ENCODE measurements at regions not wholly inside any gene's neighbourhood (a gene's known extent, or its start where the extent isn't known, plus 50 kb on each side); places are given as distances from the start of the nearest gene placed in this dataset.

DNA sequence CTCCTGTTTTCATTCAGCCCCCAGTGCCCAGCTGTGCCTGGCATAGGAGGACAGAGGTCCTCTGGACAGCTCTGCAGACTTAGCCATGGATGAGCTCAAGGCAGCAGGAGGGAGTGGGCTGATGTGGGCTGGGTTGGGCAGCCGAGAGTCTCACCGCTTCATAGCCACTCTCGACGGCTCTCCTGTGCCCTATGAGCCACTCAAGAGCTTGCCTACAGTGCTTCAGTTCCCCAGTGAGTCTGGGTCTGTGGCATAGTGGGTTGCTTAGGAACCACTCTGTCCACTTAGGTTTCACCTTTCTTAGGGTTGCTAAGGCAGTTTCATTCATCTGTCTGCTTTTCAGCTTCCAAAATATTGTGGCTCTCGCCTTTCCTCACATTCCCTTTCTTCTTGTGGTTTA lies 296.8 kb downstream of the ICE1 start:
- no peak overlapping the region for H3K27ac ChIP-seq
- TF ChIP-seq, protein P1, sequence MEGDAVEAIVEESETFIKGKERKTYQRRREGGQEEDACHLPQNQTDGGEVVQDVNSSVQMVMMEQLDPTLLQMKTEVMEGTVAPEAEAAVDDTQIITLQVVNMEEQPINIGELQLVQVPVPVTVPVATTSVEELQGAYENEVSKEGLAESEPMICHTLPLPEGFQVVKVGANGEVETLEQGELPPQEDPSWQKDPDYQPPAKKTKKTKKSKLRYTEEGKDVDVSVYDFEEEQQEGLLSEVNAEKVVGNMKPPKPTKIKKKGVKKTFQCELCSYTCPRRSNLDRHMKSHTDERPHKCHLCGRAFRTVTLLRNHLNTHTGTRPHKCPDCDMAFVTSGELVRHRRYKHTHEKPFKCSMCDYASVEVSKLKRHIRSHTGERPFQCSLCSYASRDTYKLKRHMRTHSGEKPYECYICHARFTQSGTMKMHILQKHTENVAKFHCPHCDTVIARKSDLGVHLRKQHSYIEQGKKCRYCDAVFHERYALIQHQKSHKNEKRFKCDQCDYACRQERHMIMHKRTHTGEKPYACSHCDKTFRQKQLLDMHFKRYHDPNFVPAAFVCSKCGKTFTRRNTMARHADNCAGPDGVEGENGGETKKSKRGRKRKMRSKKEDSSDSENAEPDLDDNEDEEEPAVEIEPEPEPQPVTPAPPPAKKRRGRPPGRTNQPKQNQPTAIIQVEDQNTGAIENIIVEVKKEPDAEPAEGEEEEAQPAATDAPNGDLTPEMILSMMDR (conservative IDR thresholded peaks at IDR 0.05), result no peak
- no peak for TF ChIP-seq ZFX (IDR thresholded peaks at IDR 0.05)

DNA sequence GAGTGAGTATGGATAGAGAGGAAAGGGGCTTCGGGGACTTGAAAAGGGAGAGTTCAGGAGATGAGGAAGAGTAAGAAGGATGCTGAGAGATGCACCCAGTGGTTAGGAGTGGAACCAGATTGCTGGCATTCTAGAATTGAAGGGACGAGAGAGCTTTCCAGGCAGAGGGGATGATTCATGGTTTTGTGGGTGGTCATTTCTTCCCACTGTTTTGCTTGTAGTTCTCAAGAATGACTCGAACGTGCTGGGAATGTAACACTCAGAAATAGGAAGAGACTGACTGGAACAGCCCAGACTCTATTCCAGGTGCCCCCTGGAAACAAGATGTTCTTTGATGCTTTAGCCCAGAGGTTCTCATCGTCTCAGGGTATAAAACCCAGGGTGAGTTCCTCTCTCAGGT lies 294.2 kb downstream of the ICE1 start:
- H3K27ac ChIP-seq, result no peak overlapping the region

DNA sequence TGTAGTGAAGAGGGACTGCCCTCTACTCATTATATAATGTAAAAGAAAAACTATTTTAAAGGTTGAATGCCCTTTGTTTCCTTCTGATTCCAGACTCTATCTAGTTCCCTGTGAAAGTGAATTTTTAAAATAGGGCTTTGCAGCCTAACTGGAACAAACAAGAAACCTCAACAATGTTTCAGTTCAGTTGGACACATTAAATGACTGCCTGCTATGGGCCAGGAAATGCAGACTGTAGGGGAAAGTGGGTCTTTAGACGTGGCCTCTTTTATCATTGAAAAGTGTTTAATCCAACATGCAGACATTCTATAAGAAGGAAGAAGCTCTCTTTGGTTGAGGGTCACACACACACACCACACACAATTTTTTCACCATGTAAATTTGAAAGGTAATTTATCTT lies 289.1 kb downstream of the ICE1 start:
- H3K27ac ChIP-seq, result no peak overlapping the region
- TF ChIP-seq ZFX (IDR thresholded peaks at IDR 0.05), result no peak
- TF ChIP-seq, protein P1 (conservative IDR thresholded peaks at IDR 0.05), result no peak

More for the DNA sequence above, 294.2 kb downstream of the ICE1 start:
- TF ChIP-seq, protein P1 (conservative IDR thresholded peaks at IDR 0.05), result no peak
- TF ChIP-seq ZFX (IDR thresholded peaks at IDR 0.05), result no peak

GRCh38 chr5:5711112-5711511 lies 288.6 kb downstream of the ICE1 start:
- TF ChIP-seq, protein P1 (conservative IDR thresholded peaks at IDR 0.05), result no peak
- TF ChIP-seq ZFX (IDR thresholded peaks at IDR 0.05), result no peak
- H3K27ac ChIP-seq, result no peak overlapping the region

GRCh38 chr5:5710471-5710870 lies 288.0 kb downstream of the ICE1 start:
- no peak overlapping the region for H3K27ac ChIP-seq
- TF ChIP-seq ZFX (IDR thresholded peaks at IDR 0.05), result no peak
- TF ChIP-seq, protein P1 (conservative IDR thresholded peaks at IDR 0.05), result no peak

DNA sequence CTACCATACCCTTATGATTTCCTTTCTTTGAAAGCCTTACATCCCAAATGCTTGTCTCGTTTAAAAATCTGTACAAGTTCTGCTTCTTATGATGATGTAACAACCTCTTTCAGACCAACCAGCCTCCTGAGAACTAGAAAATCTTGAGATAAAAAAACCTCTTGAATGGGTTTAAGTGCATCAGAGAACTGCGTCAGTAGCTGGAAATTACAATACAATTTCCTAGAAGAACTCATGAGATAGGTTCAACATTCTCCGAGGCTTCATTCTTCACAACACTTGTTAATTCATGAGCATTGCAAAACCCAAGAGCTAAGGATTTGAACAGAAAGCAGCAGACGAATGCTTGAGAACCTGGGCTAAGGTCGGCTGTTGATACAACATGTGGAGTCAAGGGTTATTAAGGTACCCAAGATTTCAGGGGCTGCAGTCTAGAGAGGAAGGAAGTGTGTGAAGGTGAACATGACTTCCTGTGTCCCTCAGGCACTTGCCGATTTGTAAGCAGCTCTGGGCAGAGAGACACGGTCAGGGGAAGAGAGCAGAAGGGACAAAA lies 286.0 kb downstream of the ICE1 start:
- TF ChIP-seq, protein P1 (conservative IDR thresholded peaks at IDR 0.05), result no peak
- TF ChIP-seq ZFX (IDR thresholded peaks at IDR 0.05), result no peak
- no peak overlapping the region for H3K27ac ChIP-seq

GRCh38 chr5:5705010-5705409 lies 282.5 kb downstream of the ICE1 start:
- no peak overlapping the region for H3K27ac ChIP-seq
- TF ChIP-seq ZFX (IDR thresholded peaks at IDR 0.05), result no peak
- TF ChIP-seq, protein P1 (conservative IDR thresholded peaks at IDR 0.05), result no peak
